ENCODE measurements at regions not wholly inside any gene's neighbourhood (a gene's known extent, or its start where the extent isn't known, plus 50 kb on each side); places are given as distances from the start of the nearest gene placed in this dataset.

GRCh38 chr5:33273985-33274384 lies 166.8 kb upstream of the TARS1 start:
- CTCF ChIA-PET = interaction anchor here (0.6 to 1.9 kb wide), 4 partner anchors 26 to 1143 kb away, joined by 3 to 7 read pairs (median 3); no protein-coding TSS in a partner anchor
- POLR2A ChIA-PET = interaction anchor here (3.4 kb wide), 1 partner anchor 26 kb away, joined by 25 read pairs; no protein-coding TSS in a partner anchor
- BruUV-seq (replicated peaks) = no TSS peak
- no peaks in the 10 kb centered on the region for H3K27me3 Mint-ChIP-seq (ENCODE audit: insufficient read depth, unreplicated experiment)
- no peak for TF ChIP-seq CTCF (IDR thresholded peaks at IDR 0.05; ENCODE audit: unreplicated experiment)
- H3K4me3 Mint-ChIP-seq (ENCODE audit: unreplicated experiment) = no peak overlapping the region
- no peaks in the 10 kb centered on the region for H3K36me3 Mint-ChIP-seq (ENCODE audit: insufficient read depth, unreplicated experiment)
- no peak overlapping the region for H3K27ac Mint-ChIP-seq (ENCODE audit: low read depth, unreplicated experiment)
- DNase-seq (ENCODE audit: unreplicated experiment) = no peak
- H3K4me1 Mint-ChIP-seq (ENCODE audit: insufficient read depth, unreplicated experiment) = peaks cover 17% of the 10 kb centered on the region
- peaks cover 6% of the 10 kb centered on the region for H3K9me3 Mint-ChIP-seq (ENCODE audit: unreplicated experiment)
- intact Hi-C loops (cut with micrococcal nuclease) = no loop called here

- BruUV-seq (replicated peaks) = no TSS peak
- no peak for DNase-seq (ENCODE audit: unreplicated experiment)
- Mint-ChIP-seq H3K36me3 (ENCODE audit: insufficient read depth, unreplicated experiment) (no peaks in the 10 kb centered on the region), H3K27me3 (ENCODE audit: insufficient read depth, unreplicated experiment) (no peaks in the 10 kb centered on the region), H3K4me1 (ENCODE audit: insufficient read depth, unreplicated experiment) (peaks cover 10% of the 10 kb centered on the region), H3K27ac (ENCODE audit: low read depth, unreplicated experiment) (no peak overlapping the region), H3K9me3 (ENCODE audit: unreplicated experiment) (no peaks in the 10 kb centered on the region), H3K4me3 (ENCODE audit: unreplicated experiment) (no peak overlapping the region)
- no peak for TF ChIP-seq CTCF (IDR thresholded peaks at IDR 0.05; ENCODE audit: unreplicated experiment)
- intact Hi-C loops (cut with micrococcal nuclease) = no loop called here
- ChIA-PET CTCF (interaction anchor here (1.9 kb wide), 1 partner anchor 25 kb away, joined by 7 read pairs; no protein-coding TSS in a partner anchor), POLR2A (no interaction called here)
These were observed 165.4 kb upstream of the TARS1 start for GRCh38 chr5:33275391-33275790.

- TF ChIP-seq CTCF (IDR thresholded peaks at IDR 0.05; ENCODE audit: unreplicated experiment) = no peak
- BruUV-seq (replicated peaks) = no TSS peak
- intact Hi-C loops (cut with micrococcal nuclease) = no loop called here
- Mint-ChIP-seq H3K36me3 (ENCODE audit: insufficient read depth, unreplicated experiment) (no peaks in the 10 kb centered on the region), H3K4me3 (ENCODE audit: unreplicated experiment) (no peak overlapping the region), H3K27me3 (ENCODE audit: insufficient read depth, unreplicated experiment) (no peaks in the 10 kb centered on the region), H3K27ac (ENCODE audit: low read depth, unreplicated experiment) (no peak overlapping the region), H3K9me3 (ENCODE audit: unreplicated experiment) (no peaks in the 10 kb centered on the region), H3K4me1 (ENCODE audit: insufficient read depth, unreplicated experiment) (peaks cover 7% of the 10 kb centered on the region)
- CTCF ChIA-PET = interaction anchor here (1.1 to 2.0 kb wide), 2 partner anchors 16 to 24 kb away, joined by 4 to 7 read pairs; no protein-coding TSS in a partner anchor
- POLR2A ChIA-PET = interaction anchor here (1.2 kb wide), 1 partner anchor 15 kb away, joined by 4 read pairs; no protein-coding TSS in a partner anchor
- no peak for DNase-seq (ENCODE audit: unreplicated experiment)
These were observed 164.7 kb upstream of the TARS1 start for GRCh38 chr5:33275921-33276627.

GRCh38 chr5:33276628-33276950 lies 164.2 kb upstream of the TARS1 start:
- Mint-ChIP-seq H3K27me3 (ENCODE audit: insufficient read depth, unreplicated experiment) (no peaks in the 10 kb centered on the region), H3K9me3 (ENCODE audit: unreplicated experiment) (no peaks in the 10 kb centered on the region), H3K36me3 (ENCODE audit: insufficient read depth, unreplicated experiment) (no peaks in the 10 kb centered on the region), H3K27ac (ENCODE audit: low read depth, unreplicated experiment) (no peak overlapping the region), H3K4me3 (ENCODE audit: unreplicated experiment) (no peak overlapping the region), H3K4me1 (ENCODE audit: insufficient read depth, unreplicated experiment) (peaks cover 7% of the 10 kb centered on the region)
- DNase-seq (ENCODE audit: unreplicated experiment) = no peak
- ChIA-PET CTCF (interaction anchor here (1.1 to 2.0 kb wide), 2 partner anchors 15 to 23 kb away, joined by 4 to 7 read pairs; no protein-coding TSS in a partner anchor), POLR2A (interaction anchor here (0.8 to 1.2 kb wide), 2 partner anchors 15 to 23 kb away, joined by 4 read pairs; no protein-coding TSS in a partner anchor)
- intact Hi-C loops (cut with micrococcal nuclease) = no loop called here
- no peak for TF ChIP-seq CTCF (IDR thresholded peaks at IDR 0.05; ENCODE audit: unreplicated experiment)
- BruUV-seq (replicated peaks) = no TSS peak
